Suprapubic skin (tissue), 3 donors: ENCODE measurements at regions not wholly inside any gene's neighbourhood (a gene's known extent, or its start where the extent isn't known, plus 50 kb on each side); places are given as distances from the start of the nearest gene placed in this dataset.

Experiments
- CTCF ChIP-seq, 2 donors: fragments of 200-600 bp in 1 of 2; fragments of 450-650 bp in 1 of 2; sonication (generic) in 1 of 2; IDR thresholded peaks; one replicate each; pipeline ENCODE4 v1.5.1; 2016 to 2019; ENCODE audit warnings: antibody characterized with exemption in 2 of 2, mild to moderate bottlenecking in 1 of 2, moderate library complexity in 1 of 2
- POLR2A ChIP-seq, 2 donors: fragments of 450-650 bp; IDR thresholded peaks; one replicate each; pipeline ENCODE4 v1.6.1; 2017; ENCODE audit warnings: antibody characterized with exemption in 2 of 2, mild to moderate bottlenecking in 2 of 2, moderate library complexity in 2 of 2

- TF ChIP-seq POLR2A (IDR thresholded peaks at IDR 0.05) (no peak), CTCF (IDR thresholded peaks at IDR 0.05) (no peak)
These were observed 59.6 kb upstream of the CPSF6 start for GRCh38 chr12:69179786-69180185.
